ENCODE measurements at regions not wholly inside any gene's neighbourhood (a gene's known extent, or its start where the extent isn't known, plus 50 kb on each side); places are given as distances from the start of the nearest gene placed in this dataset.
A peak's percentile ranks its signal among the peaks of the same experiment; 100 is the strongest.

DNA sequence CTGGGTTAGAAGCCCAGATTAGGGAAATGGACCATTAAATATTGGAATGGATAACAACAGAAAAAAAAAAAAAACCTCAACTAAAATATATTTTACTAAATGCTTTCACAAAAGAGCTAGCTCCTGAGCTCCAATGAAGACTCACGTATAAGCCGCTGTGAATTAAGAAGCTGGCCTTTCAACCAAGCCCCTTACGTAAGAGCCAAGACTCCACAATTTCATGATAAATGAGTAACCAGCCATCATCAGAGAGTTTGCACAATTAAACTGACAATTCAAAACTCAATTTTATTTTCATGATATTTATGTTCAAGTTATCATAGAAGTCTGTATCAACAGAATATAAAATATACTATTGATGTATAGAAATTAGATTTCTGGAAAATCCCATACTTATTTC, 70.7 kb upstream of the HNRNPA3 start:
- H3K4me1 ChIP-seq (ENCODE audit: control extremely low read depth in 1 of 4, control insufficient read depth in 4 of 4, insufficient read depth in 4 of 4, low read length in 3 of 4): peaks cover 4 to 7% (median 6%) of the 10 kb centered on the region in 4 experiments
- H3K27ac ChIP-seq (ENCODE audit: insufficient read depth in 1 of 2, low read depth in 1 of 2, low read length in 2 of 2, poor library complexity in 1 of 2, severe bottlenecking in 2 of 2): no peak overlapping the region
- ChIA-PET CTCF (interaction anchor here (1.0 to 1.4 kb wide), 3 partner anchors 11 to 324 kb away, joined by 3 to 4 read pairs (median 3); no protein-coding TSS in a partner anchor), POLR2A (no interaction called here)
- DNase-seq: no peak
- 100% methylated on average over 2 of the region's 3 CpGs for WGBS (ENCODE audit: insufficient coverage)
- no peaks in the 10 kb centered on the region for H3K27me3 ChIP-seq (replicated peaks in 2 of 5; ENCODE audit: control insufficient read depth in 4 of 5, insufficient read depth in 5 of 5, low read length in 4 of 5)
- no peak overlapping the region for H3K4me3 ChIP-seq (ENCODE audit: control insufficient read depth in 1 of 7, extremely low read depth in 1 of 7, insufficient read depth in 4 of 7, low read depth in 2 of 7, low read length in 6 of 7)
- no peaks in the 10 kb centered on the region for H3K36me3 ChIP-seq (ENCODE audit: control insufficient read depth in 4 of 4, insufficient read depth in 4 of 4, low read length in 3 of 4)
- no peaks in the 10 kb centered on the region for H3K9me3 ChIP-seq (ENCODE audit: control extremely low read depth in 1 of 5, control insufficient read depth in 4 of 5, insufficient read depth in 2 of 5, low read depth in 1 of 5, low read length in 4 of 5)

DNA sequence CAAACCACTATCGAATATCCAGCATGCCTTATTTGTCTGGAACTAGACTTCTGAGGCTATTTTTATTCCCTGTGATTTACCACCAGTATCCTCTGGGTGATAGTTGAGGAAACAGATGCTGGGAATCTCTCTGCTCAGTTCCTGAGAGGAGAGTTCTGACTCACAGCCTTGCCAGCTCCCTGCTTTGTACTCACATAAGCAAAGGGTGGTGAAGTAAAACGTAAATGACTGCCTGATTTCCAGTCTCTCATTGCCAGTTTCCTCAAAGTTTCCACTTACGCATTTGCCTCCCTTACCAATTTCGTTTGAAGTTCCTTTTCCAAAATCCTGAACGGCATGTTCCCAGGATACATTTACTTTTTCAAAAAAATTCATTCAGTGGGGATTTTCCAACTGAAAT, 69.2 kb upstream of the HNRNPA3 start:
- H3K4me1 ChIP-seq (ENCODE audit: control extremely low read depth in 1 of 4, control insufficient read depth in 4 of 4, insufficient read depth in 4 of 4, low read length in 3 of 4): peaks cover 7 to 17% (median 11%) of the 10 kb centered on the region in 4 experiments
- DNase-seq: peak; percentile 49 to 90 (median 82)
- CTCF ChIA-PET: interaction anchor here (0.9 to 2.4 kb wide), 8 partner anchors 9 to 492 kb away, joined by 3 to 7 read pairs (median 4); no protein-coding TSS in a partner anchor
- H3K36me3 ChIP-seq (ENCODE audit: control insufficient read depth in 4 of 4, insufficient read depth in 4 of 4, low read length in 3 of 4): no peaks in the 10 kb centered on the region
- 0% methylated on average over 3 of the region's 5 CpGs for WGBS (ENCODE audit: insufficient coverage)
- POLR2A ChIA-PET: no interaction called here
- H3K4me3 ChIP-seq (ENCODE audit: control insufficient read depth in 1 of 7, extremely low read depth in 1 of 7, insufficient read depth in 4 of 7, low read depth in 2 of 7, low read length in 6 of 7): peak overlapping the region in 1 of 7 experiments; percentile 45
- H3K27ac ChIP-seq (ENCODE audit: insufficient read depth in 1 of 2, low read depth in 1 of 2, low read length in 2 of 2, poor library complexity in 1 of 2, severe bottlenecking in 2 of 2): no peak overlapping the region
- peaks cover 0 to 11% (median 9%) of the 10 kb centered on the region in 5 experiments for H3K27me3 ChIP-seq (replicated peaks in 2 of 5; ENCODE audit: control insufficient read depth in 4 of 5, insufficient read depth in 5 of 5, low read length in 4 of 5)
- no peaks in the 10 kb centered on the region for H3K9me3 ChIP-seq (ENCODE audit: control extremely low read depth in 1 of 5, control insufficient read depth in 4 of 5, insufficient read depth in 2 of 5, low read depth in 1 of 5, low read length in 4 of 5)

DNA sequence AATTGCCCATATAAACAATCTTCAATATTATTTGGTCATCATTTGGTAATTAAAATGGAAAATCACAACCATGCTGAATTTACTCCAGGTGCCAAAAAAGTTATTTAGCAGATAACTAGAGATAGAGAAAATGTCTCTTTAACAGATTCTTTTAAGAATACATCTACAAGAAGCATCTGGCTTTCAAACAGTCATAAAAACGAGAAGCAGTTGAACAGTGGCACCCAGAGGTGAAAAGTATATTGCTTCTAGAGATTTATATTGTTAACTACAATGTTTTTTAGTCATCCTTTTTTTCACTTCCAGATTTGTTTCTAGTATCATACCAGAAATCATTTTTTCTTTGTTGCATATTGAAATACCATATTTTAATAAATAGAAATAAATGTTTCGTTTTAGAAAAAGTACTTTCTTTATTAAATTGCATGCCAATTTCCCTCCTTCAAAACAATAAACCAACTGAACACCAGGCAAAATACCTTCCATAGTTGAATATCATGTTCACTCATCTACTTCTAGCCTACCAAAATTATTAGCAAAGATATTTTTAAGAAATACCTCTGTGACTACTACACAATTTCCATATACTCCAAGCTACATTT, 65.4 kb upstream of the HNRNPA3 start:
- DNase-seq: peak; percentile 68 to 84 (median 82)
- Histone ChIP-seq H3K36me3 (ENCODE audit: control insufficient read depth in 4 of 4, insufficient read depth in 4 of 4, low read length in 3 of 4) (no peaks in the 10 kb centered on the region), H3K9me3 (ENCODE audit: control extremely low read depth in 1 of 5, control insufficient read depth in 4 of 5, insufficient read depth in 2 of 5, low read depth in 1 of 5, low read length in 4 of 5) (no peaks in the 10 kb centered on the region), H3K4me1 (ENCODE audit: control extremely low read depth in 1 of 4, control insufficient read depth in 4 of 4, insufficient read depth in 4 of 4, low read length in 3 of 4) (peaks cover 7 to 19% (median 13%) of the 10 kb centered on the region in 4 experiments), H3K27me3 (replicated peaks in 2 of 5; ENCODE audit: control insufficient read depth in 4 of 5, insufficient read depth in 5 of 5, low read length in 4 of 5) (peaks cover 0 to 25% (median 9%) of the 10 kb centered on the region in 5 experiments), H3K4me3 (ENCODE audit: control insufficient read depth in 1 of 7, extremely low read depth in 1 of 7, insufficient read depth in 4 of 7, low read depth in 2 of 7, low read length in 6 of 7) (no peak overlapping the region), H3K27ac (ENCODE audit: insufficient read depth in 1 of 2, low read depth in 1 of 2, low read length in 2 of 2, poor library complexity in 1 of 2, severe bottlenecking in 2 of 2) (no peak overlapping the region)
- WGBS (ENCODE audit: insufficient coverage): no CpG with 5 or more reads among the region's 2 CpGs
- ChIA-PET CTCF (interaction anchor here (0.6 to 5.5 kb wide), 19 partner anchors 9 to 1020 kb away, joined by 3 to 46 read pairs (median 5); no protein-coding TSS in a partner anchor), POLR2A (no interaction called here)

DNA sequence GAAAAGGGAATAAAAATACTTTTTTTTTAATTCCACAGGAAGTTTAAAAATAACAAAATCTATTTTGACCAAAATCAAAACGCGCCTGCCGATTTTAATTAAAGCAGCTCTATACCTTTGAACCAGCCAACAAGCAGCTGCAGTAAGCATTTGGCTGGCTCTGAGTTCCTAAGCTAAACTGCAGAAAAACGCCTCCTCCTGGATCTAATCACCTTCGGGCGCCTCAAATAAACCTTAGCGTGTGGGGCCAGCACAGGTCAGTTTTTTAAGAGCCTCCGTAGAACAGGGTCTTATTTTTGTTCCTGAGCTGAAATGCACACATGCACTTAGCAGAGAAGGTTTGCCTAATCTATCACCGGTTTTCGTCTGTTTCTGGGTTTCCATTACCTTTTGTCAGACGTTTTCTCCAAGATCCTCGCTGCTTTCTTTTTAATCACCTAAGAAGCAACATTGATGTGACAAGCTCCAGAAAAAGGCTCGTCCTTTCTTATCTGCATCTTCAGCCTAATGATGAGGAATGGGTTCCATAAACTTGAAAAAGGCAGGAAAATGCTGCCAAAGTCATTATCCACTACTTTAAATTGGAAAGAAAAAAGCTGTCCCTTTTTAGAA, 64.7 kb upstream of the HNRNPA3 start:
- DNase-seq: peak in 1 of 3 donors; percentile 20
- WGBS (ENCODE audit: insufficient coverage): 19% methylated on average over 12 of the region's 13 CpGs
- peak overlapping the region in 6 of 7 experiments; percentile 63 to 76 (median 66) for H3K4me3 ChIP-seq (ENCODE audit: control insufficient read depth in 1 of 7, extremely low read depth in 1 of 7, insufficient read depth in 4 of 7, low read depth in 2 of 7, low read length in 6 of 7)

DNA sequence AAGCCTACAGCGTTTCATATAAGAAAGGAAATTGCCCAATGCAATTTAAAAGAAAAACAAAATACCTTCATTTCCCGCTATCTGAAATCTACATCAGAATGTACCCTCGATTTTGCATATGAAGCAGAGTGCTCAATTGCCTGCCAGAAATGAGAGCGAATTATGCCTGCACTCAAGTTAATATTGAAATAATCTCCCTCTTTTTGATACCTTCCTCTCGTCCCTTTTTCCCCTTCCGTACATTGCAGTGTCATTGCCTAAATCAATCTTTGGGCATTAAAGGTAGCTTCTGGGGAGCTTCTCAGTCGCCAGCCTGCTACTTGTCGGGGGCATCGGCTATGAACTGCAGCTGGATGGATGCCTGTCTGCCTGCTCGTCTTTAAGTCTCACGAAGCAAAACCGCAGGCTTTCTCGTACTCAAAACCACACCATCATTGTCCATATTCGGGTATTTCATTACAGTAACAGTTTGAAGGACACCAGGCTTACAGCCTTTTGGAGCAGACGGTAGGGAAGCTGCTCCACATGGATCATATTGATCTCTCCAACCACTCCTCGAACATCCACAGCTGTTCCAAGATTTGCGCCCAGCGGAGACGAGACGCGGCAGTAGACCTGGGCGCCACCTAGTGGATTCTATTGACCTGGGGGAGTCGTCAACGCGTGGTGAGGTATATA, 64.0 kb upstream of the HNRNPA3 start:
- peak; percentile 73 to 88 (median 80) for DNase-seq
- POLR2A ChIA-PET: interaction anchor here (0.6 kb wide), 2 partner anchors 55 to 811 kb away, joined by 3 to 4 read pairs; no protein-coding TSS in a partner anchor
- Histone ChIP-seq H3K27me3 (replicated peaks in 2 of 5; ENCODE audit: control insufficient read depth in 4 of 5, insufficient read depth in 5 of 5, low read length in 4 of 5) (peaks cover 0 to 25% (median 9%) of the 10 kb centered on the region in 5 experiments), H3K36me3 (ENCODE audit: control insufficient read depth in 4 of 4, insufficient read depth in 4 of 4, low read length in 3 of 4) (no peaks in the 10 kb centered on the region), H3K4me1 (ENCODE audit: control extremely low read depth in 1 of 4, control insufficient read depth in 4 of 4, insufficient read depth in 4 of 4, low read length in 3 of 4) (peaks cover under 1 to 13% (median 9%) of the 10 kb centered on the region in 4 experiments), H3K4me3 (ENCODE audit: control insufficient read depth in 1 of 7, extremely low read depth in 1 of 7, insufficient read depth in 4 of 7, low read depth in 2 of 7, low read length in 6 of 7) (peak overlapping the region in 6 of 7 experiments; percentile 63 to 76 (median 66)), H3K9me3 (ENCODE audit: control extremely low read depth in 1 of 5, control insufficient read depth in 4 of 5, insufficient read depth in 2 of 5, low read depth in 1 of 5, low read length in 4 of 5) (no peaks in the 10 kb centered on the region), H3K27ac (ENCODE audit: insufficient read depth in 1 of 2, low read depth in 1 of 2, low read length in 2 of 2, poor library complexity in 1 of 2, severe bottlenecking in 2 of 2) (no peak overlapping the region)
- CTCF ChIA-PET: interaction anchor here (0.7 to 5.5 kb wide), 36 partner anchors 8 to 1038 kb away, joined by 3 to 46 read pairs (median 4); no protein-coding TSS in a partner anchor
- WGBS (ENCODE audit: insufficient coverage): 0% methylated on average over 8 of the region's 25 CpGs

More for the DNA sequence above, 64.7 kb upstream of the HNRNPA3 start:
- no peaks in the 10 kb centered on the region for H3K9me3 ChIP-seq (ENCODE audit: control extremely low read depth in 1 of 5, control insufficient read depth in 4 of 5, insufficient read depth in 2 of 5, low read depth in 1 of 5, low read length in 4 of 5)
- peaks cover 0 to 25% (median 9%) of the 10 kb centered on the region in 5 experiments for H3K27me3 ChIP-seq (replicated peaks in 2 of 5; ENCODE audit: control insufficient read depth in 4 of 5, insufficient read depth in 5 of 5, low read length in 4 of 5)
- no peaks in the 10 kb centered on the region for H3K36me3 ChIP-seq (ENCODE audit: control insufficient read depth in 4 of 4, insufficient read depth in 4 of 4, low read length in 3 of 4)
- peaks cover 7 to 19% (median 13%) of the 10 kb centered on the region in 4 experiments for H3K4me1 ChIP-seq (ENCODE audit: control extremely low read depth in 1 of 4, control insufficient read depth in 4 of 4, insufficient read depth in 4 of 4, low read length in 3 of 4)
- ChIA-PET CTCF (interaction anchor here (0.6 to 5.5 kb wide), 38 partner anchors 7 to 1038 kb away, joined by 3 to 46 read pairs (median 4); no protein-coding TSS in a partner anchor), POLR2A (interaction anchor here (0.6 kb wide), 1 partner anchor 54 kb away, joined by 3 read pairs; no protein-coding TSS in a partner anchor)
- no peak overlapping the region for H3K27ac ChIP-seq (ENCODE audit: insufficient read depth in 1 of 2, low read depth in 1 of 2, low read length in 2 of 2, poor library complexity in 1 of 2, severe bottlenecking in 2 of 2)

DNA sequence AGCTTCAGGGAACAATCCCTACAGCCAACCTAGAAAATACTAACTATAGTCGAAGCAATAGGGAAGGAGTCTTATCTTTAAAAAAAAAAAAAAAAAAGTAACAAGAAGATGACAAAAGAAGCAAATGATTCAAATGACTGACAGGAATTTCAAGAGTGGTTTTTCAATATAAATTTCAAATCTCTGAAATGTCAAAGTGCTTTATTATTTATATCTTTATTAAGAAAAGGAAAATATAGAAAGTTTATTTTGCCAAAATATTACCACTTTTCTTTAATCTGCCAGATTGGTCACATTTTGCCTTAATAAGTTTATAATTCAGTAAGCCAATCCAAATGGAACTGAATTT, 63.5 kb upstream of the HNRNPA3 start:
- ChIA-PET POLR2A (interaction anchor here (0.6 kb wide), 1 partner anchor 811 kb away, joined by 4 read pairs; no protein-coding TSS in a partner anchor), CTCF (interaction anchor here (0.9 to 5.5 kb wide), 28 partner anchors 8 to 1039 kb away, joined by 3 to 46 read pairs (median 5); no protein-coding TSS in a partner anchor)
- Histone ChIP-seq H3K36me3 (ENCODE audit: control insufficient read depth in 4 of 4, insufficient read depth in 4 of 4, low read length in 3 of 4) (no peaks in the 10 kb centered on the region), H3K27me3 (replicated peaks in 2 of 5; ENCODE audit: control insufficient read depth in 4 of 5, insufficient read depth in 5 of 5, low read length in 4 of 5) (peaks cover 0 to 25% (median 9%) of the 10 kb centered on the region in 5 experiments), H3K9me3 (ENCODE audit: control extremely low read depth in 1 of 5, control insufficient read depth in 4 of 5, insufficient read depth in 2 of 5, low read depth in 1 of 5, low read length in 4 of 5) (no peaks in the 10 kb centered on the region), H3K4me3 (ENCODE audit: control insufficient read depth in 1 of 7, extremely low read depth in 1 of 7, insufficient read depth in 4 of 7, low read depth in 2 of 7, low read length in 6 of 7) (peak overlapping the region in 4 of 7 experiments; percentile 65 to 76 (median 70)), H3K4me1 (ENCODE audit: control extremely low read depth in 1 of 4, control insufficient read depth in 4 of 4, insufficient read depth in 4 of 4, low read length in 3 of 4) (peaks cover 0 to 14% (median 9%) of the 10 kb centered on the region in 4 experiments), H3K27ac (ENCODE audit: insufficient read depth in 1 of 2, low read depth in 1 of 2, low read length in 2 of 2, poor library complexity in 1 of 2, severe bottlenecking in 2 of 2) (no peak overlapping the region)
- WGBS (ENCODE audit: insufficient coverage): no CpG with 5 or more reads among the region's 1 CpG
- DNase-seq: no peak
